ENCODE measurements at regions not wholly inside any gene's neighbourhood (a gene's known extent, or its start where the extent isn't known, plus 50 kb on each side); places are given as distances from the start of the nearest gene placed in this dataset.

DNA sequence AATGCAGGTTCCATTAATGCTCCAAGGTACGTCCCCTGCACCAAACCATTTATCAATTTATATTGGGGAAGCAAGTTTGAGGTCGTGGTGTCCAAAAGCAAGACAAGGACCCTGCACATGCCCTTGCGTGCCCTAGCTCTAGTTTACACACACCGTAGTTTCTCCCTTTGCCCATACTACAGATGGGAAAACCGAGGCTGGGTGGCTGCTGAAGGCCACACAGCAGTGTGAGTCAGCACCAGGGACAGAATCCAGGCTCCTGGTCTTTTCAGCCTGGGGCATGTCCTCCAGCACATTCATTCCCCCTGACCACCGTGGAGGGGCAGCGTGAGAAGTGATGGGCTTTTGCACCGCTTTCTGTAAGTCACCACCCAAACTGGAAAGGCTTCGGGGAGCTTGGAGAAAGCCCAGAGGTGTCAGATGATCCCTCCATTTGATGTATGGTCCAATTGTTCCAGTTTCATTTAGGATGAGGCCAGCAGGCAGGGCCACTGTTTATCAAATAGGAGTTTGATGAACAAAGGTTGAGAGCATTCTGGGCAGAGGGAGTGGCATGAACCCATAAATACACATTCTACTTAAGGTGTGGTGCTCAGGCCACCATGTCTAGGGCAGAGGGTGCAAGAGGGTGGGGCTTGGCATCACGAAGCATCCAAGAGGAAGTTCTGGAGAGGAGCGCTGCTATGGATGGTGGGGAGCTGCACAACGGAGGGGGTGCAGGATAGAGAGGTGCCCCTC, 274.1 kb downstream of the HAUS1 start:
- no TSS peak for BruUV-seq (replicated peaks)
- Mint-ChIP-seq H3K9me3 (ENCODE audit: unreplicated experiment) (no peaks in the 10 kb centered on the region), H3K4me3 (ENCODE audit: unreplicated experiment) (no peak overlapping the region), H3K4me1 (ENCODE audit: low read depth, unreplicated experiment) (no peaks in the 10 kb centered on the region), H3K36me3 (ENCODE audit: insufficient read depth, unreplicated experiment) (no peaks in the 10 kb centered on the region), H3K27me3 (ENCODE audit: insufficient read depth, unreplicated experiment) (no peaks in the 10 kb centered on the region), H3K27ac (ENCODE audit: unreplicated experiment) (no peak overlapping the region)
- Histone ChIP-seq H3K36me3 (ENCODE audit: control insufficient read depth, insufficient read depth, low read length) (no peaks in the 10 kb centered on the region), H3K4me3 (ENCODE audit: low read depth, low read length) (no peak overlapping the region), H3K9me3 (no peaks in the 10 kb centered on the region), H3K4me1 (no peaks in the 10 kb centered on the region), H3K27me3 (replicated peaks; ENCODE audit: control insufficient read depth, insufficient read depth, low read length) (no peaks in the 10 kb centered on the region)
- no peak for DNase-seq
- ChIA-PET POLR2A (no interaction called here), CTCF (no interaction called here)
- TF ChIP-seq, protein P1, sequence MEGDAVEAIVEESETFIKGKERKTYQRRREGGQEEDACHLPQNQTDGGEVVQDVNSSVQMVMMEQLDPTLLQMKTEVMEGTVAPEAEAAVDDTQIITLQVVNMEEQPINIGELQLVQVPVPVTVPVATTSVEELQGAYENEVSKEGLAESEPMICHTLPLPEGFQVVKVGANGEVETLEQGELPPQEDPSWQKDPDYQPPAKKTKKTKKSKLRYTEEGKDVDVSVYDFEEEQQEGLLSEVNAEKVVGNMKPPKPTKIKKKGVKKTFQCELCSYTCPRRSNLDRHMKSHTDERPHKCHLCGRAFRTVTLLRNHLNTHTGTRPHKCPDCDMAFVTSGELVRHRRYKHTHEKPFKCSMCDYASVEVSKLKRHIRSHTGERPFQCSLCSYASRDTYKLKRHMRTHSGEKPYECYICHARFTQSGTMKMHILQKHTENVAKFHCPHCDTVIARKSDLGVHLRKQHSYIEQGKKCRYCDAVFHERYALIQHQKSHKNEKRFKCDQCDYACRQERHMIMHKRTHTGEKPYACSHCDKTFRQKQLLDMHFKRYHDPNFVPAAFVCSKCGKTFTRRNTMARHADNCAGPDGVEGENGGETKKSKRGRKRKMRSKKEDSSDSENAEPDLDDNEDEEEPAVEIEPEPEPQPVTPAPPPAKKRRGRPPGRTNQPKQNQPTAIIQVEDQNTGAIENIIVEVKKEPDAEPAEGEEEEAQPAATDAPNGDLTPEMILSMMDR (IDR thresholded peaks at IDR 0.05; ENCODE audit: insufficient read depth in 1 of 2, low read depth in 1 of 2, low read length in 1 of 2, severe bottlenecking in 1 of 2, unreplicated experiment in 1 of 2) = no peak
- intact Hi-C loops (cut with micrococcal nuclease; ENCODE audit: unreplicated experiment) = no loop called here

DNA sequence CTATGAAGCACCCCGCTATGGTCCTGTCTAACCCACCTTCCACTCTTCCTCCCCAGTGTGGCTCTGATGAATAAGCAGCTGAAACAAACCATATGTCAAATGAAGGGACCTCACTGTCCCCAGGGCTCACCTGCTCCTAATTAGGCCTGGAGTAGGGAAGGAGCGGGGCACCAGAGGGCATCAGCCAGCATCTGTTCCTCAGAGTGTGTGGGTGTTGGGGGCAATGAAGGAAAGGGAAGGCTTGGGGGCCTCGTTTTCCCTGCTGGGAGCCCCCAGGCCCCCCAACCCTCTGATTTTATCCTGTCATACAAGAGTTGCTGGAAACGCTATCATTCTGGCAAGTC, 274.7 kb downstream of the HAUS1 start:
- intact Hi-C loops (cut with micrococcal nuclease; ENCODE audit: unreplicated experiment) = no loop called here

GRCh38 chr18:46379323-46379950, 275.3 kb downstream of the HAUS1 start:
- Mint-ChIP-seq H3K9me3 (ENCODE audit: unreplicated experiment) (no peaks in the 10 kb centered on the region), H3K4me1 (ENCODE audit: low read depth, unreplicated experiment) (no peaks in the 10 kb centered on the region), H3K4me3 (ENCODE audit: unreplicated experiment) (no peak overlapping the region), H3K27me3 (ENCODE audit: insufficient read depth, unreplicated experiment) (no peaks in the 10 kb centered on the region), H3K27ac (ENCODE audit: unreplicated experiment) (no peak overlapping the region), H3K36me3 (ENCODE audit: insufficient read depth, unreplicated experiment) (no peaks in the 10 kb centered on the region)
- no peaks in the 10 kb centered on the region for H3K27me3 ChIP-seq (replicated peaks; ENCODE audit: control insufficient read depth, insufficient read depth, low read length)
- no peaks in the 10 kb centered on the region for H3K4me1 ChIP-seq
- no peak for DNase-seq
- no peaks in the 10 kb centered on the region for H3K36me3 ChIP-seq (ENCODE audit: control insufficient read depth, insufficient read depth, low read length)
- no peaks in the 10 kb centered on the region for H3K9me3 ChIP-seq
- intact Hi-C loops (cut with micrococcal nuclease; ENCODE audit: unreplicated experiment) = no loop called here
- BruUV-seq (replicated peaks) = no TSS peak
- TF ChIP-seq, protein P1 (IDR thresholded peaks at IDR 0.05; ENCODE audit: insufficient read depth in 1 of 2, low read depth in 1 of 2, low read length in 1 of 2, severe bottlenecking in 1 of 2, unreplicated experiment in 1 of 2) = no peak
- CTCF ChIA-PET = no interaction called here
- H3K4me3 ChIP-seq (ENCODE audit: low read depth, low read length) = no peak overlapping the region
- POLR2A ChIA-PET = no interaction called here

More for the DNA sequence above, 274.7 kb downstream of the HAUS1 start:
- no peak overlapping the region for H3K4me3 Mint-ChIP-seq (ENCODE audit: unreplicated experiment)
- H3K9me3 Mint-ChIP-seq (ENCODE audit: unreplicated experiment) = no peaks in the 10 kb centered on the region
- H3K27me3 ChIP-seq (replicated peaks; ENCODE audit: control insufficient read depth, insufficient read depth, low read length) = no peaks in the 10 kb centered on the region
- no peaks in the 10 kb centered on the region for H3K4me1 Mint-ChIP-seq (ENCODE audit: low read depth, unreplicated experiment)
- ChIA-PET POLR2A (no interaction called here), CTCF (no interaction called here)
- H3K27ac Mint-ChIP-seq (ENCODE audit: unreplicated experiment) = no peak overlapping the region
- H3K36me3 Mint-ChIP-seq (ENCODE audit: insufficient read depth, unreplicated experiment) = no peaks in the 10 kb centered on the region
- no peaks in the 10 kb centered on the region for H3K36me3 ChIP-seq (ENCODE audit: control insufficient read depth, insufficient read depth, low read length)
- no peaks in the 10 kb centered on the region for H3K9me3 ChIP-seq
- DNase-seq = no peak
- no TSS peak for BruUV-seq (replicated peaks)
- H3K4me3 ChIP-seq (ENCODE audit: low read depth, low read length) = no peak overlapping the region
- no peaks in the 10 kb centered on the region for H3K27me3 Mint-ChIP-seq (ENCODE audit: insufficient read depth, unreplicated experiment)
- H3K4me1 ChIP-seq = no peaks in the 10 kb centered on the region
- TF ChIP-seq, protein P1 (IDR thresholded peaks at IDR 0.05; ENCODE audit: insufficient read depth in 1 of 2, low read depth in 1 of 2, low read length in 1 of 2, severe bottlenecking in 1 of 2, unreplicated experiment in 1 of 2) = no peak

Measured in Caco-2 (cell line).